H9 (cell line): ENCODE measurements at regions not wholly inside any gene's neighbourhood (a gene's known extent, or its start where the extent isn't known, plus 50 kb on each side); places are given as distances from the start of the nearest gene placed in this dataset.

Experiments
- DNase-seq: peaks from one replicate; pipeline ENCODE4 v3.0.0-alpha.2; 2017
- H2AFZ ChIP-seq: one replicate; pipeline ENCODE4 v1.6.1; 2013; ENCODE audit warnings: mild to moderate bottlenecking, low read length, control low read depth, moderate library complexity
- H2AK5ac ChIP-seq: 2 replicates; pipeline ENCODE4 v1.6.1; 2013; ENCODE audit warnings: low read length, control low read depth, mixed read lengths; ENCODE audit not compliant: insufficient read length
- H2BK120ac ChIP-seq: one replicate; pipeline ENCODE4 v1.6.1; 2013; ENCODE audit warnings: low read depth, mild to moderate bottlenecking, low read length, control low read depth, inconsistent platforms; ENCODE audit not compliant: poor library complexity, severe bottlenecking
- H2BK12ac ChIP-seq: 2 replicates; pipeline ENCODE4 v1.6.1; 2013; ENCODE audit warnings: low read length, control low read depth, mixed read lengths, low read depth; ENCODE audit not compliant: insufficient read length
- H2BK15ac ChIP-seq: 2 replicates; pipeline ENCODE4 v1.6.1; 2013; ENCODE audit warnings: low read depth, low read length, control low read depth
- H2BK20ac ChIP-seq: one replicate; pipeline ENCODE4 v1.6.1; 2013; ENCODE audit warnings: low read depth, mild to moderate bottlenecking, low read length, control low read depth, inconsistent platforms; ENCODE audit not compliant: poor library complexity, severe bottlenecking
- H2BK5ac ChIP-seq: 2 replicates; pipeline ENCODE4 v1.6.1; 2013; ENCODE audit warnings: low read length, control low read depth, mixed read lengths; ENCODE audit not compliant: insufficient read length
- H3K14ac ChIP-seq: 2 replicates; pipeline ENCODE4 v1.6.1; 2013; ENCODE audit warnings: low read length, control low read depth; ENCODE audit not compliant: insufficient read depth
- H3K18ac ChIP-seq: 2 replicates; pipeline ENCODE4 v1.6.1; 2013; ENCODE audit warnings: low read depth, mild to moderate bottlenecking, mixed read lengths, low read length, control low read depth; ENCODE audit not compliant: insufficient read length
- H3K23ac ChIP-seq: 2 replicates; pipeline ENCODE4 v1.6.1; 2013; ENCODE audit warnings: low read length, control low read depth, mixed read lengths, low read depth; ENCODE audit not compliant: insufficient read length
- H3K23me2 ChIP-seq: 2 replicates; pipeline ENCODE4 v1.6.1; 2013; ENCODE audit warnings: low read depth, mild to moderate bottlenecking, mixed read lengths, low read length, control low read depth; ENCODE audit not compliant: insufficient read length, poor library complexity, severe bottlenecking
- H3K27ac ChIP-seq: 2 replicates; pipeline ENCODE4 v1.5.1; 2013; ENCODE audit warnings: low read length, control low read depth, mixed read lengths, low read depth; ENCODE audit not compliant: insufficient read length
- H3K27me3 ChIP-seq: 2 replicates; pipeline ENCODE4 v1.6.1; 2013; ENCODE audit warnings: low read length, control low read depth, inconsistent platforms; ENCODE audit not compliant: insufficient read depth
- H3K4ac ChIP-seq: 2 replicates; pipeline ENCODE4 v1.6.1; 2013; ENCODE audit warnings: low read depth, mild to moderate bottlenecking, control low read depth, inconsistent platforms, low read length, moderate library complexity
- H3K4me1 ChIP-seq: 2 replicates; pipeline ENCODE4 v1.6.1; 2013; ENCODE audit warnings: low read length, control low read depth, inconsistent platforms; ENCODE audit not compliant: insufficient read depth
- H3K4me2 ChIP-seq: 2 replicates; pipeline ENCODE4 v1.6.1; 2013; ENCODE audit warnings: low read length, control low read depth, mixed read lengths; ENCODE audit not compliant: insufficient read length, insufficient read depth
- H3K56ac ChIP-seq: 2 replicates; pipeline ENCODE4 v1.6.1; 2013; ENCODE audit warnings: low read depth, mild to moderate bottlenecking, mixed read lengths, low read length, control low read depth; ENCODE audit not compliant: insufficient read length
- H3K79me1 ChIP-seq: 2 replicates; pipeline ENCODE4 v1.6.1; 2013; ENCODE audit warnings: low read depth, mild to moderate bottlenecking, moderate library complexity, low read length, control low read depth, inconsistent platforms; ENCODE audit not compliant: insufficient read depth, poor library complexity, severe bottlenecking
- H3K79me2 ChIP-seq: 2 replicates; pipeline ENCODE4 v1.6.1; 2013; ENCODE audit warnings: low read length, control low read depth, inconsistent platforms; ENCODE audit not compliant: insufficient read depth
- H3K9ac ChIP-seq: 2 replicates; pipeline ENCODE4 v1.6.1; 2013; ENCODE audit warnings: low read length, control low read depth, mixed read lengths; ENCODE audit not compliant: insufficient read length; ENCODE audit errors: extremely low read depth
- H3K9me3 ChIP-seq: one replicate; pipeline ENCODE4 v1.6.1; 2013; ENCODE audit warnings: low read depth, low read length, inconsistent platforms; ENCODE audit not compliant: control insufficient read depth
- H3T11ph ChIP-seq: one replicate; pipeline ENCODE4 v1.6.1; 2013; ENCODE audit warnings: mild to moderate bottlenecking, low read length, control low read depth, inconsistent platforms
- H4K20me1 ChIP-seq: one replicate; pipeline ENCODE4 v1.6.1; 2013; ENCODE audit not compliant: control insufficient read depth, insufficient read length, insufficient read depth
- H4K5ac ChIP-seq: 2 replicates; pipeline ENCODE4 v1.6.1; 2013; ENCODE audit warnings: low read depth, mild to moderate bottlenecking, mixed read lengths, low read length, control low read depth; ENCODE audit not compliant: insufficient read length
- H4K8ac ChIP-seq: replicated peaks from 2 replicates; pipeline ENCODE4 v1.6.1; 2013; ENCODE audit warnings: low read length, control low read depth, mixed read lengths, low read depth; ENCODE audit not compliant: insufficient read length
- H4K91ac ChIP-seq: 2 replicates; pipeline ENCODE4 v1.6.1; 2013; ENCODE audit warnings: low read depth, mild to moderate bottlenecking, moderate library complexity, mixed read lengths, low read length, control low read depth; ENCODE audit not compliant: insufficient read length
- H3K27ac Mint-ChIP-seq, 3 experiments: 2 replicates in 2 of 3; 3 replicates in 1 of 3; pipeline ENCODE4 v1.8.0; 2020 to 2021; ENCODE audit warnings: mixed read lengths in 3 of 3, mild to moderate bottlenecking in 1 of 3, moderate library complexity in 1 of 3
- H3K27me3 Mint-ChIP-seq: 2 replicates; pipeline ENCODE4 v1.8.0; 2021; ENCODE audit warnings: low read depth, mild to moderate bottlenecking, moderate library complexity, mixed read lengths
- H3K36me3 Mint-ChIP-seq, 3 experiments: 2 replicates in 2 of 3; 3 replicates in 1 of 3; pipeline ENCODE4 v1.8.0; 2020 to 2021; ENCODE audit warnings: low read depth in 3 of 3, mixed read lengths in 3 of 3; ENCODE audit not compliant: insufficient read depth in 1 of 3
- H3K4me1 Mint-ChIP-seq, 2 experiments: 2 replicates each; pipeline ENCODE4 v1.8.0; 2020; ENCODE audit warnings: mixed read lengths in 2 of 2
- H3K4me3 Mint-ChIP-seq, 2 experiments: 2 replicates in 1 of 2; 3 replicates in 1 of 2; pipeline ENCODE4 v1.8.0; 2020 to 2021; ENCODE audit warnings: mild to moderate bottlenecking in 2 of 2, mixed read lengths in 2 of 2, moderate library complexity in 1 of 2
- H3K9me3 Mint-ChIP-seq, 2 experiments: 2 replicates in 1 of 2; 3 replicates in 1 of 2; pipeline ENCODE4 v1.8.0; 2020; ENCODE audit warnings: mild to moderate bottlenecking in 2 of 2, mixed read lengths in 2 of 2, moderate library complexity in 1 of 2
- CTCF ChIP-seq: fragments of 200-600 bp; sonication (generic); conservative IDR thresholded peaks from 3 replicates; pipeline ENCODE4 v1.8.0; 2021; ENCODE audit warnings: antibody characterized with exemption, mild to moderate bottlenecking
- WGBS: extraction: QIAGEN DNeasy Blood & Tissue Kit; methylation state at CpG from one replicate; pipeline ENCODE4 v1.1.7; 2013; ENCODE audit warnings: missing lambda C conversion rate, low lambda C conversion rate, mixed read lengths; ENCODE audit not compliant: insufficient read length; ENCODE audit errors: extremely low coverage; 5-methylcytosine and 5-hydroxymethylcytosine counted together

- no peak overlapping the region for H4K5ac ChIP-seq
- no peak overlapping the region for H3K4ac ChIP-seq
- H2BK5ac ChIP-seq: no peak overlapping the region
- no peaks in the 10 kb centered on the region for H3K9me3 ChIP-seq
- H3K56ac ChIP-seq: no peak overlapping the region
- no peaks in the 10 kb centered on the region for H3K23me2 ChIP-seq
- Mint-ChIP-seq H3K4me3 (no peak overlapping the region), H3K9me3 (no peaks in the 10 kb centered on the region), H3K27ac (no peak overlapping the region), H3K36me3 (no peaks in the 10 kb centered on the region), H3K27me3 (no peaks in the 10 kb centered on the region), H3K4me1 (peaks cover 0 to 3% of the 10 kb centered on the region in 2 experiments; a peak in 1 of 4 replicates)
- no peak overlapping the region for H4K91ac ChIP-seq
- H3K27me3 ChIP-seq: no peaks in the 10 kb centered on the region
- DNase-seq: no peak
- no peak overlapping the region for H3K4me2 ChIP-seq
- H2AK5ac ChIP-seq: no peak overlapping the region
- no peak overlapping the region for H2BK12ac ChIP-seq
- H2BK20ac ChIP-seq: no peak overlapping the region
- H2BK120ac ChIP-seq: no peak overlapping the region
- no peak overlapping the region for H4K8ac ChIP-seq
- no peak overlapping the region for H3K23ac ChIP-seq
- no peak overlapping the region for H2AFZ ChIP-seq
- no peak overlapping the region for H2BK15ac ChIP-seq
- no peak overlapping the region for H3T11ph ChIP-seq
- no peak overlapping the region for H3K18ac ChIP-seq
- no peaks in the 10 kb centered on the region for H4K20me1 ChIP-seq
- H3K79me2 ChIP-seq: no peaks in the 10 kb centered on the region
- no peak overlapping the region for H3K14ac ChIP-seq
- no peak overlapping the region for H3K9ac ChIP-seq
- WGBS: no CpG with 5 or more reads among the region's 2 CpGs
- no peaks in the 10 kb centered on the region for H3K4me1 ChIP-seq
- no peak overlapping the region for H3K27ac ChIP-seq
- no peak for TF ChIP-seq CTCF
- H3K79me1 ChIP-seq: no peaks in the 10 kb centered on the region
Measured at GRCh38 chr6:105573556-105573955, 170.7 kb upstream of the PREP start.
